ENCODE measurements at regions not wholly inside any gene's neighbourhood (a gene's known extent, or its start where the extent isn't known, plus 50 kb on each side); places are given as distances from the start of the nearest gene placed in this dataset.

DNA sequence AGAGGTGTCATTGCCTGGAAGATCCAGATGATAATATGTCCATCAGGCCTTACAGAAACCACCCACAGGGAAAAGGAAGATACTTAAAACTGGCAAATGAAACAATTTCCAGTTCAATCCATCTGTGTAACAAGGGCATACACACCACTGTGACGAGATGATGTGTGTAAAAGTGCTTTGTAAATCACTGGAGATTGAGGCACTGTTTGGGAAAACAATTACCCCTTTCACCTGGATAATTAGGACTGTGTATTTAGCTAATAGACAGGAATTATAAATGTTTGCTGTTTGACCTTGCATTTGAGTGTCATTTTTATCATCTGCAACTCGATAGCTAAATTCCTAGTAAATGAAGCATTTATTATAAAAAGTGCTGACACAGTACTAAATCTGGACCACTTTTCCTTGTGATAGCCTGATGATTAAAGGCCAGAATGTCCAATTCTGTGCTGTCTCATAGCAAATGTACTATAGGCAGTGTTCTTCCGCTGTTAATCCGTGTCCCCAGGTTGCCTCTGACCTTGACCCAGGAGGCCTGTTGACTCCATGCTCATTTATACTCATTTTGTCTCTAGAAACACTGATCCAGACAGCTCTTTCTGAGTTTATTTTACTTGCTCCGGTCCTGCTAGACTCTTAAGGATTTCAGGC, 105.8 kb downstream of the LACC1 start:
- no peak for DNase-seq

- DNase-seq = no peak
Observed at GRCh38 chr13:43986421-43986981, 106.8 kb downstream of the LACC1 start.

- no peak for DNase-seq
Observed at GRCh38 chr13:43988302-43988701, 108.6 kb downstream of the LACC1 start.

GRCh38 chr13:43990021-43990420, 110.3 kb downstream of the LACC1 start:
- no peak for DNase-seq

DNA sequence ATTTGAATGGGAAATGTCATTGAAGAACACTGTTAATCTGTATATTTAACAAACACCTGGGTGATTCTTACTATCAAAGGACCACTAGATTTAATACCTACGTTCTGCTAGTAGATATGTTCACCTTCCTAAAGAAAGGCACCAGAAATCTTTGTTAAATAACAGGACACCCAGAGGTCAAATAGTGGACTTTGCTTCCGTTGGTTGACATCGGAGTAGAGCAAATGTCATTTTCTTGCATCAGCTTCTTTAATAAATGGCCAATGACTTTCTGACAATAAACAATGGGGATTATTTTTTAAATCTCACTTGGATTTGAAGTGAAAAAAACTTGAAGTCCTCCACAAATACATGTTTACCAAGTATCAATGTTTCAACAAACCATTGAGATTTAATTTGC, 111.1 kb downstream of the LACC1 start:
- DNase-seq = no peak

- DNase-seq = peak; percentile 1
Observed at GRCh38 chr13:43991773-43992201, 112.1 kb downstream of the LACC1 start.

DNA sequence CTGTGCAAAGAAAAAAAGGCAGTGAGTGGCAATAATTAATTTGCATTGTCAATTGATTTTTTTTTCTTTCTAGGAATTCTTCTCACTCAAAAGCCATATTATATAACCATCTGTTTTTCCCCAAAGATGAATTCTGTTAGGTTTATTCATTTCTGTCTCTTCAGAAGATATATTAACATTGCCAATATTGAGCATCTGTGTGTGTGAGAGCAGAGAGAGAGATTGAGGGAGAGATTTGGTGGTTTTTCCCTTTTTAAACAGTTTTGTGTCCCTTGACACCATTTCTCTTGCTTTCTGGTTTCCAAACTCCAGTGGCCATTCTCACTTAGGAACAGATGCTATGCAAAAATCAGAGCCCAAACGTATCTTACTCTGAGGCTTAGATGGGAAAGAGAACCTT, 112.5 kb downstream of the LACC1 start:
- DNase-seq = no peak

- peak; percentile 3 for DNase-seq
Observed at GRCh38 chr13:43994999-43995859, 115.5 kb downstream of the LACC1 start.

- DNase-seq = no peak
Observed at GRCh38 chr13:43996221-43996620, 116.5 kb downstream of the LACC1 start.

GRCh38 chr13:44003481-44003880, 123.8 kb downstream of the LACC1 start:
- no peak for DNase-seq

DNA sequence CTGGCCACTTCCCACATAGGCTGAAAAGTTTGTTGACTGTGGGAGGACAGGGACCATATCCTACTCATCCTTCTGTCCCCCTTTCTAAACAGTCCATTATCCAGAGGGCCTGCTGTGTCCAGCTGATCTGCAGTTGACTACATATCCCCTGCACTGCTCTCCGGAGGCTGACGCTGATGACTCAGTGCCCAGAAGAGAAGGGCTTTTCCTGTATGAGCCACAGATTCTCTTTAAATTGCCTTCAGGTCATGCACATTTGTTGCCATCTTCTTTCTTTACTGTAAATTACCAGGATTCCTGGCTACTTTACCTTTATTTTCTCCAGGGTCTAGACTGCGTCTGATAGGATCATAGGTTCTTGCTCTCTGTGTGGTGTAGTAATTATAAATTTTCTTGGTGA, 125.2 kb downstream of the LACC1 start:
- DNase-seq = no peak

DNA sequence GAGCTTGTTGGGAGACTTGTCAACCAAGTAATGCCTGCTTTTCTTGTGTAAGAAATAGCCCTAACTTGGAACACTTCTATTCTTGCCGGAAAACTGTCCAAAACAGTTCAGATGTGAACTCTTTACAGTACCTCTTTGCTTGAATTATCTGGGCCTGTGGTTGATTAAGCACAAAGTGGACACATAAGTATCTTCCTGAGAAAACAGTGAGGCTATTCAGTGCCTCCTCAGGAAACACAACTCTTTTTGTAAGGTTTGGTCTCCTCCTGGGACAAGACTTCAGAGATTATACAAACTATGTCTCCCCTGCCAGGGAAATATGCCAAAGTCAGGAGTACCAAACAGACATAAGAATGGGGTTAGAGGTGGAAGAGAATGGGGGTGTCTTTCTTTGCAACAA, 127.7 kb downstream of the LACC1 start:
- DNase-seq = no peak

GRCh38 chr13:44011036-44011435, 131.3 kb downstream of the LACC1 start:
- no peak for DNase-seq

DNA sequence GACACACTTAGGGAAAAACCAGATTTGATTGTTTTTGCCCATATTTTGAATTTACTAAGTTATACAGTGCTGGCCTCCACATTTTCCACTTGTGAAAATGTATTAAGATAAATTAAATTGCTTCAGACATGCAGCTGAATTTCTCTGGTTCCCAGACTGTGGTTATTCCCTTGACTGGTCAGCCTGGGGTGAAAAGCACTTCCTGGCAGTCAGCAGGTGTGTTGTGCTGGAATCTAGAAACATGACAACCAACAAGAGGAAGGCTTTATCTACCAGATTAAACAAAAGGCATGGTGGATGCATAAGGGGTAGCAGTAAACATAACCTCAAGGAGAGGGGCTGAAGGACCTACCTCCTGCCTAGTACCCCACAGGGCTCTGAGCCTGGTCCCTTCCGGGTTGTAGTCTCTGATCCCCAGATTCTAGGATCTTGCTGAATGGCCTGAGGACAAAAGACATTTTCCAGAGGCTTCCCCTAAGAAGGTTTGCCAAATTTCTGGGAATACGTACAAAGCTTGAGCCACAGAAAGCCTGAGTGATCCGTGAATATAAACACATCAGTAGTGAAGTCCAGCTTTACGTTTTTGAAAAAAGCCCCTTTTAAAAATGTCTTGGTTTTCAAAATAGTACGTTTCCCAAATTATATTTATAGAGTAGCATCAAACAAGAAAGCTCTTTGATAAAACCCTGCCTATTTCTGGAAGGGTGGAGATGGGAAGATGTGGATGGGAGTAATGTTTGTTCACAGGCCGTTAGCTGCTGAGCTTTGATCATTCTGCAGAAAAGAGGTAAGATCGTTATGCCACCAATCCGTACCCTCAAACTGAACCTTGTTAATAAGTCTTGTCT, 133.4 kb downstream of the LACC1 start:
- DNase-seq = no peak

DNA sequence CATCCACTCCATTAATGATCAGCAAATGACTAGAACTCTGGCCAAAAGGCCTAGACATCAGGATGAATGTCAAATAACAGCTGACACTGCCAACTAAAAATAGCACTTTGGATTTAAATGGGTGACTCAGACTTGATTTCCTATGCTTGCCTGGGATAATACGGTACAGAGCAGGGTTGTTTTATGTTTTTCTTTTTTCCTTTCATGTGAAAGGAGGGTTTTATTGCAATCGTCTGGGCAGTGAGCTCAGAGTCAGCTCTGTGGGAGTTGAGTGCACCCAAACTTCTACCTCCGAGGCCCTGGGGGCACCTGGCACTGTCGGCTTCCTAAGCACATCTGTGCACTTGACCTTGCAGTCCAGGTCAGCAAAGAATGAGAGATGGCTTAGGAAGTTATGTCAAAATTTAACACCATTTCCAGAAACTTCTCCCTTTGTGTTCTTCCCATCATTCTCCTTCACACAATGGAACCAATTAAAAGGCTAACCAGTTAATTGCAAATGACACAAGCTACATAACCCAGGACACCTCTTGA, 134.1 kb downstream of the LACC1 start:
- no peak for DNase-seq

- DNase-seq = no peak
Observed at GRCh38 chr13:44014501-44014900, 134.8 kb downstream of the LACC1 start.

DNA sequence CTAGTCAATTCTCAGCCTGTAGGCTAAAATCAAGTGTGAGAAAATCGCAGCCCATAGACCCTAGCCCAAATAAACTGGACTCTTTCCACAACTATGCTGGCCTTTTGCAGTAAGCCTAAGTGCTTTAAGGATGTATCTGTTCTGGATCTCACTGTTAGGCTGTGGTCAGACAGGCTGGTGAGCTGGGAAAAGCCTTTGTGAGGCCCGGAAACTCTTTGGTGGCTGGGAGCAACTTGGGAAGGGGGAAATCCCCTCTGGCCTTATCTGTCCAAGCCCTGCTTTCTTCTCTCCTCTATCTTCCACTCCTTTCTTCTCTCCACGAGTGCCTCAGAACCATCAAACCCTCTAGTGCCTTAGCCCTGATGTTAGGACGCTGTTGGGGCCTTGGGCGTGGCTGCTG, 135.4 kb downstream of the LACC1 start:
- DNase-seq = no peak

GRCh38 chr13:44015811-44016210, 136.1 kb downstream of the LACC1 start:
- DNase-seq = no peak

- DNase-seq = no peak
Observed at GRCh38 chr13:44017756-44018309, 138.1 kb downstream of the LACC1 start.

DNA sequence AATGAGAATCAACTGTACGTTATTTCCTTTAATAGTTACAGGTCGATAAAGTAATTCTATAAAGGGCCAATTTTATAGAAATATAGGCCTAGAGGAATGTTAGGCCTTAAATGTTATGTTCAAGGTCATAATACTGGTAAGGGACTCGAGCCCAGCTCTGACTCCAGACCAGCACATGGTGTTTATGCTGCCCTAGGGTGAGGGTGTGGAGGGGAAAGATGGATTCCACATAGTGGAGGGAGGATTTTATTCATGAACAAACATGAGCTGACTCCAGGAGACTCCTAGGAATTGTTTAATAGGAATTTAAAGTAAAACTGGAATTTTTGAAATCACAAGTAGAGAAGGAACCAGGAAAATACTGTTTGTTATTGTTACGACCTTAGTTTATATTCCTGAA, 139.9 kb downstream of the LACC1 start:
- no peak for DNase-seq

GRCh38 chr13:44021422-44021821, 141.7 kb downstream of the LACC1 start:
- DNase-seq = no peak

- DNase-seq = no peak
Observed at GRCh38 chr13:44022196-44022595, 142.5 kb downstream of the LACC1 start.

Data from hematopoietic multipotent progenitor cell treated with erythropoietin and hydrocortisone succinate and interleukin-3 and kit ligand, for 6 days (in vitro differentiated cells).